ENCODE measurements at regions not wholly inside any gene's neighbourhood (a gene's known extent, or its start where the extent isn't known, plus 50 kb on each side); places are given as distances from the start of the nearest gene placed in this dataset.
"Not testable (repeated sequence)": the region's sequence is repeated elsewhere in the genome, so short reads cannot be mapped to it uniquely, and the experiment has no call there.

GRCh38 chr5:67773411-67774266, 441.9 kb upstream of the PIK3R1 start:
- peaks cover 0 to 6% (median 0%) of the 10 kb centered on the region in 11 experiments; a peak in 3 of 22 replicates for H3K9me3 ChIP-seq (replicated peaks in 1 of 11)
- H4K20me1 ChIP-seq: no peaks in the 10 kb centered on the region
- peaks cover 0 to 24% (median 6%) of the 10 kb centered on the region in 10 experiments; a peak in 10 of 20 replicates for H3K4me1 ChIP-seq
- no peaks in the 10 kb centered on the region for H3K36me3 ChIP-seq
- H3K4me2 ChIP-seq: no peak overlapping the region
- no peaks in the 10 kb centered on the region for H3K27me3 ChIP-seq
- H3K9ac ChIP-seq: no peak overlapping the region
- no peak overlapping the region for H3K27ac ChIP-seq
- H3K4me3 ChIP-seq: no peak overlapping the region
- no peak for TF ChIP-seq Cebpa-rat (IDR thresholded peaks at IDR 0.05)

DNA sequence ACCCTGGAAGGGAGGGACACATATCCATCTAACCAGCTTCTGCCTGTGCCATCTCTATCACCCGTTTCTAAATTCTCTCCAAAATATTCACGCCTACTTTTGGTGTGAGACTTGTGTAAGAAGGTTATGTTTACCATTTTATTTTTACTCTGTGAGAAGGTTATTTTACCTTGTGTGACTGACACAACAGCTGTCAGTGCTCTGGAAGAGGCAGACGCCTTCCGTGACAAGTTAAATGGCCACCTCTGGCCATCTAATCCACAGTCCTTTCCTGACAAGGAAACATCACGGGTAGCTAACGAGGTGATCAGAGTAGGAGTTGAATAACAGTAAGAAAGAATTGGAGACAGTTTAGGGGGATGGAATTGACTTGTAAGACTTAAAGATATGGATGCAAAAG, 443.8 kb upstream of the PIK3R1 start:
- no peak overlapping the region for H3K27ac ChIP-seq
- H3K36me3 ChIP-seq: no peaks in the 10 kb centered on the region
- H3K4me1 ChIP-seq: peaks cover 0 to 24% (median 6%) of the 10 kb centered on the region in 10 experiments; a peak in 10 of 20 replicates
- H3K4me3 ChIP-seq: no peak overlapping the region
- peak overlapping the region in 1 of 11 experiments; percentile 61; a peak in 1 of 22 replicates for H3K4me2 ChIP-seq
- TF ChIP-seq Cebpa-rat (IDR thresholded peaks at IDR 0.05): no peak
- no peaks in the 10 kb centered on the region for H3K9me3 ChIP-seq (replicated peaks in 1 of 11)
- no peak overlapping the region for H3K9ac ChIP-seq
- no peaks in the 10 kb centered on the region for H4K20me1 ChIP-seq
- H3K27me3 ChIP-seq: no peaks in the 10 kb centered on the region

GRCh38 chr5:67771221-67771620, 444.3 kb upstream of the PIK3R1 start:
- peak overlapping the region in 1 of 11 experiments; percentile 23; a peak in 1 of 22 replicates for H3K9ac ChIP-seq
- H3K27ac ChIP-seq: peak overlapping the region in 5 of 11 experiments; percentile 10 to 72 (median 57); a peak in 8 of 22 replicates
- TF ChIP-seq Cebpa-rat (IDR thresholded peaks at IDR 0.05): no peak
- peak overlapping the region in 5 of 11 experiments; percentile 23 to 61 (median 59); a peak in 9 of 22 replicates for H3K4me2 ChIP-seq
- peaks cover 0 to 24% (median 6%) of the 10 kb centered on the region in 10 experiments; a peak in 10 of 20 replicates for H3K4me1 ChIP-seq
- H3K9me3 ChIP-seq (replicated peaks in 1 of 11): no peaks in the 10 kb centered on the region
- no peaks in the 10 kb centered on the region for H4K20me1 ChIP-seq
- H3K4me3 ChIP-seq: no peak overlapping the region
- H3K27me3 ChIP-seq: no peaks in the 10 kb centered on the region
- no peaks in the 10 kb centered on the region for H3K36me3 ChIP-seq

DNA sequence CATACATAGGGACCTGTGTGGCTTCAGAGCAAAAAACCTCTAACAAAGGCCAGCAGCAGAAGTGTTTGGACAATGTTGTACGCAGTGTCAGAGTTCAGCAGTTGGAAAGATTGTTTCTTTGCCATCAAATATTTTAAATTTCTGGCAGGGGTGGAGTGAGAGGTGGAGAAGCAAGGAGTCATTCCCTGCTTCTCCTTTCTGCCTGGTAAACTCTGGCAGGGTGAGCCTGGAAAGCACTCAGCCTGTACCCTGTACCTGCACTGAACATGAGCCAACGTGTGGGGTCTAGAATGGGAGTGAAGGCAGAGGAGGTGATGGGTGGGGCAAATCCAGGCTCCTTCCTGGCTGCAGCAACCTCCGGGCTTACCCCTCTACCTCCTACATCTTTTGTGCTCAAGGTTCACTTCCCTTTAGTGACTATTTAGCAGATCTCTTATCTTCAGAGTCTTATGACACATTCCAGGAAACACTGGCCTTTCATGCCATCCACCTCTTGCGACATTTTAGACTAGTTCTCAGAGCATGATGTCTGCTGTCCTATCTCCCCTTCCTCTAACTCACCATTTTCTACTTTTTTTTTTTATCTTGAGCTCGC, 445.0 kb upstream of the PIK3R1 start:
- Histone ChIP-seq H3K9ac (peak overlapping the region in 1 of 11 experiments; percentile 23; a peak in 1 of 22 replicates), H3K27me3 (no peaks in the 10 kb centered on the region), H3K4me3 (no peak overlapping the region), H3K4me1 (peaks cover 0 to 24% (median 6%) of the 10 kb centered on the region in 10 experiments; a peak in 10 of 20 replicates), H3K27ac (peak overlapping the region in 5 of 11 experiments; percentile 10 to 72 (median 57); a peak in 8 of 22 replicates), H3K36me3 (no peaks in the 10 kb centered on the region), H4K20me1 (no peaks in the 10 kb centered on the region), H3K4me2 (peak overlapping the region in 5 of 11 experiments; percentile 23 to 61 (median 59); a peak in 10 of 22 replicates), H3K9me3 (replicated peaks in 1 of 11) (no peaks in the 10 kb centered on the region)
- peak in 3 of 11 experiments; percentile 41 to 61 (median 51); a peak in 3 of 22 replicates for TF ChIP-seq Cebpa-rat (IDR thresholded peaks at IDR 0.05)

DNA sequence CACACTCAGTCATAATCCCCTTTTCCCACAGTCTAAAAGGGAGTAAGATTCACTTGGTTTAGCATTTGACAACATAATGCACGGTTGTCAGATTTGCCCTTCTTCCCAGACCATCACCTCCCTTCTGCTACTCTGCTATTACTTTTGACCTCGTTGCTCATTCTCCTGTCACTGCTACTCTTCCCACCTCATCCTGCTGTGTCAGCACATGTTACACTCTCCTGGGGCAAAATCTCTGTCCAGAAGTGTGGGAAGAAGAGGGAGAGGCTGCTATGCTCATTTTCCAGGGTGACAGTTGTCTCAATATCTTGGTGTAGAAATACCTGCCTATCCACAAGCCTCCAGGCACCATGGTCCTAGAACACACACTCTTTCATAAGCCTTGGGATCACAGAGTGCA, 449.9 kb upstream of the PIK3R1 start:
- Histone ChIP-seq H3K4me2 (no peak overlapping the region), H3K27ac (no peak overlapping the region), H4K20me1 (no peaks in the 10 kb centered on the region), H3K9me3 (replicated peaks in 1 of 11) (peaks cover 0 to 7% (median 0%) of the 10 kb centered on the region in 11 experiments; a peak in 5 of 22 replicates), H3K27me3 (no peaks in the 10 kb centered on the region), H3K4me3 (no peak overlapping the region), H3K36me3 (no peaks in the 10 kb centered on the region), H3K4me1 (peaks cover 0 to 13% (median 4%) of the 10 kb centered on the region in 10 experiments; a peak in 9 of 20 replicates), H3K9ac (no peak overlapping the region)
- TF ChIP-seq Cebpa-rat (IDR thresholded peaks at IDR 0.05): no peak

DNA sequence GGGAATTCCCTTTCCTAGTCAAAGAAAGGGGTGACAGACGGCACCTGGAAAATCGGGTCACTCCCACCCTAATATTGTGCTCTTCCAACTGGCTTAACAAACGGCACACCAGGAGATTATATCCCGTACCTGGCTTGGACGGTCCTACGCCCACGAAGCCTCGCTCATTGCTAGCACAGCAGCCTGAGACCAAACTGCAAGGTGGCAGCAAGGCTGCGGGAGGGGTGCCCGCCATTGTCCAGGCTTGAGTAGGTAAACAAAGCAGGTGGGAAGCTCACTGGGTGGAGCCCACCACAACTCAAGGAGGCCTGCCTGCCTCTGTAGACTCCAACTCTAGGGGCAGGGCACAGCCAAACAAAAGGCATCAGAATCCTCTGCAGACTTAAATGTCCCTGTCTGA, 457.8 kb upstream of the PIK3R1 start:
- not testable (repeated sequence) for H3K9ac ChIP-seq, H3K36me3 ChIP-seq, H3K4me2 ChIP-seq, H3K4me1 ChIP-seq, H4K20me1 ChIP-seq, H3K27me3 ChIP-seq, H3K27ac ChIP-seq, H3K4me3 ChIP-seq
- H3K9me3 ChIP-seq (replicated peaks in 1 of 11): peaks cover 0 to 29% (median 11%) of the 10 kb centered on the region in 11 experiments; a peak in 16 of 22 replicates

- H4K20me1 ChIP-seq: no peaks in the 10 kb centered on the region
- no peak overlapping the region for H3K9ac ChIP-seq
- no peaks in the 10 kb centered on the region for H3K4me1 ChIP-seq
- no peak overlapping the region for H3K4me3 ChIP-seq
- H3K27me3 ChIP-seq: no peaks in the 10 kb centered on the region
- H3K9me3 ChIP-seq (replicated peaks in 1 of 11): peaks cover 3 to 35% (median 14%) of the 10 kb centered on the region in 11 experiments; a peak in 16 of 22 replicates
- H3K4me2 ChIP-seq: no peak overlapping the region
- no peak for TF ChIP-seq Cebpa-rat (IDR thresholded peaks at IDR 0.05)
- no peak overlapping the region for H3K27ac ChIP-seq
- no peaks in the 10 kb centered on the region for H3K36me3 ChIP-seq
Observed at GRCh38 chr5:67752357-67752708, 463.2 kb upstream of the PIK3R1 start.

GRCh38 chr5:67748165-67748690, 467.3 kb upstream of the PIK3R1 start:
- H3K4me2 ChIP-seq: no peak overlapping the region
- no peak overlapping the region for H3K4me3 ChIP-seq
- H3K9ac ChIP-seq: no peak overlapping the region
- H4K20me1 ChIP-seq: no peaks in the 10 kb centered on the region
- H3K27ac ChIP-seq: no peak overlapping the region
- H3K27me3 ChIP-seq: no peaks in the 10 kb centered on the region
- H3K9me3 ChIP-seq (replicated peaks in 1 of 11): peaks cover 0 to 28% (median 16%) of the 10 kb centered on the region in 11 experiments; a peak in 16 of 22 replicates
- no peaks in the 10 kb centered on the region for H3K4me1 ChIP-seq
- H3K36me3 ChIP-seq: no peaks in the 10 kb centered on the region
- no peak for TF ChIP-seq Cebpa-rat (IDR thresholded peaks at IDR 0.05)

DNA sequence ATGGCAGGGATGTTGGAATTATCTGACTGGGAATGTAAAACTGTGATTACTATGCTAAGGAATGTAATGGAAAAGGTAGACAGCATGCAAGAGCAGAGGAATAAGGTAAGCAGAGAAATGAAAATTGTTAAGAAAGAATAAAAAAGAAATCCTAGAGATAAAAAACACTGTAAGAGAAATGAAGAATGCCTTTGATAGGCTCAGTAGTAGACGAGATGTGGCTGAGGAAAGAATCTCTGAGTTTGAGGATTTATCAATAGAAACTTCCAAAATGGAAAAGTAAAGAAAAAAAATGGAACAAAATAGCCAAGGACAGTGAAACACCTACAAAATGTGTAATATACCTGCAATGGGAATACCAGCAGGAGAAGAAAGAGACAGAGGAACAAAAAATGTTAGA, 468.5 kb upstream of the PIK3R1 start:
- Histone ChIP-seq H3K9ac (no peak overlapping the region), H3K9me3 (replicated peaks in 1 of 11) (peaks cover 0 to 23% (median 10%) of the 10 kb centered on the region in 11 experiments; a peak in 16 of 22 replicates), H4K20me1 (no peaks in the 10 kb centered on the region), H3K4me3 (no peak overlapping the region), H3K36me3 (no peaks in the 10 kb centered on the region), H3K4me2 (no peak overlapping the region), H3K4me1 (no peaks in the 10 kb centered on the region), H3K27ac (no peak overlapping the region), H3K27me3 (no peaks in the 10 kb centered on the region)
- no peak for TF ChIP-seq Cebpa-rat (IDR thresholded peaks at IDR 0.05)

DNA sequence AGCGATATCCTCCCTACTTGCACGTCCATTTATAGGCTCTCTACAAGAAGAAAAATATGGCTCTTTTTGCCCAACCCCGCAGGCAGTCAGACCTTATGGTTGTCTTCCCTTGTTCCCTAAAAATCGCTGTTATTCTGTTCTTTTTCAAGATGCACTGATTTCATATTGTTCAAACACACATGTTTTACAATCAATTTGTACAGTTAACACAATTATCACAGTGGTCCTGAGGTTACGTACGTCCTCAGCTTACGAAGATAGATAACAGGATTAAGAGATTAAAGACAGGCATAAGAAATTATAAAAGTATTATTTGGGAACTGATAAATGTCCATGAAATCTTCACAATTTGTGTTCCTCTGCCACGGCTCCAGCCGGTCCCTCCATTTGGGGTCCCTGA, 468.9 kb upstream of the PIK3R1 start:
- H3K4me2 ChIP-seq, H3K27me3 ChIP-seq, H4K20me1 ChIP-seq, H3K27ac ChIP-seq, H3K36me3 ChIP-seq, H3K9ac ChIP-seq, H3K4me1 ChIP-seq, H3K4me3 ChIP-seq: not testable (repeated sequence)
- H3K9me3 ChIP-seq (replicated peaks in 1 of 11): peaks cover 0 to 19% (median 10%) of the 10 kb centered on the region in 11 experiments; a peak in 14 of 22 replicates

All from BLaER1 treated with 17β-estradiol and CSF1 and Interleukin-3, amounts not matched to agents 10 nM and 100 nM (cell line).